DOHH2 (cell line): ENCODE measurements at regions not wholly inside any gene's neighbourhood (a gene's known extent, or its start where the extent isn't known, plus 50 kb on each side); places are given as distances from the start of the nearest gene placed in this dataset.

Source experiments
- CTCF ChIP-seq: fragments of 200-600 bp; sonication (generic); IDR thresholded peaks from one replicate; pipeline ENCODE4 v1.5.1; 2014; ENCODE audit warnings: antibody characterized with exemption, mild to moderate bottlenecking, low read depth, low read length; ENCODE audit not compliant: poor library complexity, severe bottlenecking
- EZH2phosphoT487 ChIP-seq: fragments of 200-600 bp; sonication (generic); IDR thresholded peaks from 2 replicates; pipeline ENCODE4 v1.6.1; 2017; ENCODE audit warnings: borderline replicate concordance, mild to moderate bottlenecking, antibody characterized with exemption, low read length, moderate library complexity, mixed read lengths

GRCh38 chr9:88628114-88628513 lies 93.1 kb downstream of the NXNL2 start:
- TF ChIP-seq CTCF (no peak), EZH2phosphoT487 (no peak)
